Stimulated activated memory B cell treated with anti-CD40 and anti-IgM and Interleukin-4, amounts not matched to agents 10 μg/mL and 1 μg/mL and 100 μg/mL, for 72 hours (primary cell): ENCODE measurements at regions not wholly inside any gene's neighbourhood (a gene's known extent, or its start where the extent isn't known, plus 50 kb on each side); places are given as distances from the start of the nearest gene placed in this dataset.
"Not testable (repeated sequence)": the region's sequence is repeated elsewhere in the genome, so short reads cannot be mapped to it uniquely, and the experiment has no call there.

Source experiments
- ATAC-seq: fragments of 150-1000 bp; cut with Tn5 transposase; 2 replicates; pipeline ENCODE4 v1.10.0; 2021
- H3K27ac Mint-ChIP-seq: one replicate; pipeline ENCODE4 v1.8.0; 2022; ENCODE audit warnings: mild to moderate bottlenecking, mixed read lengths
- H3K27me3 Mint-ChIP-seq: one replicate; pipeline ENCODE4 v1.8.0; 2022; ENCODE audit warnings: mixed read lengths
- H3K36me3 Mint-ChIP-seq: one replicate; pipeline ENCODE4 v1.8.0; 2022; ENCODE audit warnings: mixed read lengths
- H3K4me1 Mint-ChIP-seq: one replicate; pipeline ENCODE4 v1.8.0; 2022; ENCODE audit warnings: mixed read lengths
- H3K4me3 Mint-ChIP-seq: one replicate; pipeline ENCODE4 v1.8.0; 2022; ENCODE audit warnings: mild to moderate bottlenecking, moderate library complexity, mixed read lengths
- H3K9me3 Mint-ChIP-seq: one replicate; pipeline ENCODE4 v1.8.0; 2022; ENCODE audit warnings: mixed read lengths

DNA sequence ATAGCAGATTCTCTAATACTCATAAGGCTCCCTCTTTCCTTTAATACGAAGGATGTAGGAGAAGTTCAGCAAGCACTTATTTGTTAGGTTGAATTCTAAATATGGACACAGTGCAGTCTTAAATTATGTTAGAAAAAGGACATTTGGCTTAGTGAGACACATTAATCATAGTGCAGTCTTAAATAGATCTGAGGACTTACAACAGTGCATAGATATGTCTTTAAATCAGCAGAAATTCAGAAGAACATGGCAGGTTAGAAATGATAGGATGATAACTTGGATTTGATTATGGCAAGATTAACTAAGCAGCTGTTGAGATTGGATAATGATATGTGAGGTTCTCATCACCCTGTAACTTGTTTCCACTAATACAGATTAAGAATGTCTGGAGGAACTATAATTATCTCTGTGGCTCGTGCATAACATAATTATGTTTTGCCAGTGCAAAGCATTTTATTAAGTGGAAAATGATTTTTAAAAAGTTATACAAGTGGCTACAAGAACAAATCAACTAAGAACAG lies 485.9 kb downstream of the USP25 start:
- Mint-ChIP-seq H3K36me3 (no peaks in the 10 kb centered on the region), H3K9me3 (no peaks in the 10 kb centered on the region), H3K27me3 (no peaks in the 10 kb centered on the region), H3K4me1 (no peaks in the 10 kb centered on the region), H3K27ac (no peak overlapping the region), H3K4me3 (no peak overlapping the region)
- ATAC-seq: no peak

DNA sequence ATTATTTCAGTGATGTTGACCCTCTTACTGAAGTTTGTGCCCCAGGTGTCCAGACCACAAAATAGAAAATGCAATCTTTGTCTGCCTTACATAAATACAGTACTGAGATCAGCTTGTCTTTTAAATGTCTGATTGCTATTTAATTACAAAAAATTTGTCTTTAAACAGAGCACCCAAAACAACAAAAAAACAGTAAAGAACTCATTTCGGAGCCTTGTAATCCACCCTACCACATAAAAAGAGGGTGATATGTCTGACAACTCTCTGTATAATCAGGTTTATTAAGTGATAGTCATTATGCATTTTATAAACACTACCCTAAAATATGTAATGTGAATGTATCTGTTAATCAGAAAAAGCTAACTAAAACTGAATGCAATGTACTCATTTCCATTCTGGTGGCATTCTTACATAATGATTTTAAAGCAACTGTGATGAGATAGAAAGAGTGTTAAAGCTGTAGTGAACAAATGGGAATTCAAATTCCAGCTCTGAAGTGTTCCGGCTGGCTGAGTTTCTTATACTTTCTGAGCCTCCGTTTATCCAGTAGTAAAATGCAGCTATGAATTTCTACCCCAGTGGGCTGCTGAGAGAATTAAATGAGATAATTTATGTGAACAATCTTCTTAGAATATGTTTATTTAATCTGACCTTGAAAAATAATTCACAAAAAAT lies 486.6 kb downstream of the USP25 start:
- no peak overlapping the region for H3K27ac Mint-ChIP-seq
- H3K9me3 Mint-ChIP-seq: no peaks in the 10 kb centered on the region
- H3K36me3 Mint-ChIP-seq: no peaks in the 10 kb centered on the region
- no peak overlapping the region for H3K4me3 Mint-ChIP-seq
- ATAC-seq: no peak
- H3K27me3 Mint-ChIP-seq: no peaks in the 10 kb centered on the region
- no peaks in the 10 kb centered on the region for H3K4me1 Mint-ChIP-seq

GRCh38 chr21:16218682-16219343 lies 489.0 kb downstream of the USP25 start:
- Mint-ChIP-seq H3K27ac (no peak overlapping the region), H3K27me3 (no peaks in the 10 kb centered on the region), H3K9me3 (no peaks in the 10 kb centered on the region), H3K4me1 (no peaks in the 10 kb centered on the region), H3K36me3 (no peaks in the 10 kb centered on the region), H3K4me3 (no peak overlapping the region)
- no peak for ATAC-seq

- peaks cover 10% of the 10 kb centered on the region for H3K9me3 Mint-ChIP-seq
- H3K4me3 Mint-ChIP-seq, H3K27ac Mint-ChIP-seq, H3K36me3 Mint-ChIP-seq, ATAC-seq, H3K4me1 Mint-ChIP-seq, H3K27me3 Mint-ChIP-seq: not testable (repeated sequence)
Measured at GRCh38 chr21:16224756-16225155, 495.0 kb downstream of the USP25 start.

GRCh38 chr21:16239659-16240265 lies 510.0 kb downstream of the USP25 start:
- Mint-ChIP-seq H3K36me3 (no peaks in the 10 kb centered on the region), H3K4me3 (no peak overlapping the region), H3K9me3 (peaks cover 4% of the 10 kb centered on the region), H3K27ac (no peak overlapping the region), H3K27me3 (no peaks in the 10 kb centered on the region), H3K4me1 (no peaks in the 10 kb centered on the region)
- no peak for ATAC-seq

GRCh38 chr21:16241016-16241415 lies 511.2 kb downstream of the USP25 start:
- no peak overlapping the region for H3K27ac Mint-ChIP-seq
- no peak overlapping the region for H3K4me3 Mint-ChIP-seq
- H3K4me1 Mint-ChIP-seq: no peaks in the 10 kb centered on the region
- no peaks in the 10 kb centered on the region for H3K27me3 Mint-ChIP-seq
- H3K36me3 Mint-ChIP-seq: no peaks in the 10 kb centered on the region
- ATAC-seq: no peak
- H3K9me3 Mint-ChIP-seq: no peaks in the 10 kb centered on the region

GRCh38 chr21:16241479-16241963 lies 511.7 kb downstream of the USP25 start:
- Mint-ChIP-seq H3K36me3 (no peaks in the 10 kb centered on the region), H3K27ac (no peak overlapping the region), H3K4me1 (no peaks in the 10 kb centered on the region), H3K4me3 (no peak overlapping the region), H3K9me3 (no peaks in the 10 kb centered on the region), H3K27me3 (no peaks in the 10 kb centered on the region)
- ATAC-seq: no peak

GRCh38 chr21:16243396-16243795 lies 513.6 kb downstream of the USP25 start:
- no peaks in the 10 kb centered on the region for H3K27me3 Mint-ChIP-seq
- no peak for ATAC-seq
- H3K4me3 Mint-ChIP-seq: no peak overlapping the region
- H3K36me3 Mint-ChIP-seq: no peaks in the 10 kb centered on the region
- H3K27ac Mint-ChIP-seq: no peak overlapping the region
- no peaks in the 10 kb centered on the region for H3K9me3 Mint-ChIP-seq
- H3K4me1 Mint-ChIP-seq: no peaks in the 10 kb centered on the region

DNA sequence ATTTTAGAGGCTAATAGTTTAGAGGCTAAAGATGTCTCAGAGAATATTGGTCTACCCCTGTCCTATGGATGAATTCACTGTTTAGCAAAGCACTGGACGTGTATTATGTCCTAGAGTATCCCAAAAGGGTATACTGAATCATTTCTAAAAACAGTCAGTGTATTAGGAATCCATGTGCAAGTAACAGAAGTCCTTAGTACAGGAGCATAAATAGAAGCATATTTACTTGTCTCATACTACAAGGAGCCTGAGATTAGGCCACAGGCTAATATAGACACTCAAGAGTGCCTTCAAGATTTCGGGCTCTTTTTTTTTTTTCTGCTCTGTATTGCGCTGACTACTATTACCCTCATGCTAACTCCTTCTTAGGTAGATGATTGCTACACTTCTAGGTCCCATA lies 518.9 kb downstream of the USP25 start:
- H3K27me3 Mint-ChIP-seq: no peaks in the 10 kb centered on the region
- no peaks in the 10 kb centered on the region for H3K9me3 Mint-ChIP-seq
- no peak overlapping the region for H3K27ac Mint-ChIP-seq
- no peak overlapping the region for H3K4me3 Mint-ChIP-seq
- H3K36me3 Mint-ChIP-seq: no peaks in the 10 kb centered on the region
- no peaks in the 10 kb centered on the region for H3K4me1 Mint-ChIP-seq
- ATAC-seq: no peak

- Mint-ChIP-seq H3K4me3 (no peak overlapping the region), H3K36me3 (no peaks in the 10 kb centered on the region), H3K9me3 (no peaks in the 10 kb centered on the region), H3K27me3 (no peaks in the 10 kb centered on the region), H3K4me1 (no peaks in the 10 kb centered on the region), H3K27ac (no peak overlapping the region)
- ATAC-seq: no peak
Measured at GRCh38 chr21:16250273-16250672, 520.5 kb downstream of the USP25 start.

DNA sequence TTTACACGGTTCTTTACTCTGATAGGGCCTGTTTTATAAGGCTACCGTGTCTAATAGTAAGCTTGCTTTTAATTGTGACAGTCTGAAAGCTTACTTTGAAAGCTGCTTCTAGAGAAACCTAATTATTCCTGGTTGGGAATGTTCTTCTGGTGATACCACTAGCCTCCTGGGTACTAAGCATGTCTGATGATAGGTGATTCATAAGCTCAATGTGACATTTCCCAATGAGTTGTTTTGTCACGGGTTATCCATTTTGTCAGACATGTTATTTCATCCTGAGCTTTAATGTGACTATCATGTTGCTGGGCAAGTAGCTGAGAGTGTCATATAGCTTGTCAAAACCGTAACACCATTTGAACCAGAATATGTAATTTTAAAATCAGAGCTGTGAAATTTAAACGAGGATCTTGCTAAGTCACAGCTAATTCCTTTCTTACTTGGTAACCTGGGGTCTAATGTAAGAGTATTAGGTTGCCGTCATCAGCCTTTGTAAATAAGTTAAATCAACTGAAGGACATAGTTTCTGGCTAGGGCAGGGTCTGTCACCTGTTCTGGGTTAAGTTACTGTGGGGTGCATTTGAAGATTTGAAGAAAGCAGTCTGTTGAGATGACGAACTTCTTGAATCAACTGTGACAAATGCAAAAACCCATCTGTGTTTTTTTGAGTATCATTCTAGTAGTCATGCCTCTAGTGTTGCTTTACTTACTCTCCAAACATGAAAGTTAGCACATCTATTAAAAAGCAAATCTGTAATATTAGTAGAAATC lies 529.2 kb downstream of the USP25 start:
- H3K4me1 Mint-ChIP-seq: no peaks in the 10 kb centered on the region
- no peak overlapping the region for H3K4me3 Mint-ChIP-seq
- H3K27ac Mint-ChIP-seq: no peak overlapping the region
- H3K27me3 Mint-ChIP-seq: no peaks in the 10 kb centered on the region
- ATAC-seq: no peak
- no peaks in the 10 kb centered on the region for H3K9me3 Mint-ChIP-seq
- no peaks in the 10 kb centered on the region for H3K36me3 Mint-ChIP-seq

DNA sequence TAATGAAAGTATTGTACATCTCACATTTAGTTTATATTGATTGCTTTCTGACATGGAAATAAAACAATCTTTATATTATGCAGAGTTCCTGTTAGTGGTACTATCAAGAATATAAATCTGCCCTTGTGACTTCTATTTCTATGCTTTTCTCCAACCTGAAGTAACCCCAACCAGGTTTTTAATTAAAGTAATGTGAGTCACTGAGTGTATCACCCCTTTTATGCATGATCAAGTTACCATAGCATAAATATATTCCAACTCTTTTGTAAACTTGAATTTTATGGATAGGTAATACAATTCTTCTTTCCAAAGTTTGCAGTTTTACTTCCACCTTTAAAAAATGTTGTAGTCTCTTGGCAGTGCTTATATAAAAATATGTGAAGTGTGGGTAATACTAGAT lies 532.3 kb downstream of the USP25 start:
- H3K27ac Mint-ChIP-seq: no peak overlapping the region
- no peak for ATAC-seq
- H3K4me3 Mint-ChIP-seq: no peak overlapping the region
- no peaks in the 10 kb centered on the region for H3K9me3 Mint-ChIP-seq
- no peaks in the 10 kb centered on the region for H3K4me1 Mint-ChIP-seq
- no peaks in the 10 kb centered on the region for H3K27me3 Mint-ChIP-seq
- no peaks in the 10 kb centered on the region for H3K36me3 Mint-ChIP-seq

- Mint-ChIP-seq H3K27ac (no peak overlapping the region), H3K36me3 (no peaks in the 10 kb centered on the region), H3K9me3 (no peaks in the 10 kb centered on the region), H3K4me3 (no peak overlapping the region), H3K27me3 (no peaks in the 10 kb centered on the region), H3K4me1 (no peaks in the 10 kb centered on the region)
- no peak for ATAC-seq
Measured at GRCh38 chr21:16264319-16264718, 534.5 kb downstream of the USP25 start.

DNA sequence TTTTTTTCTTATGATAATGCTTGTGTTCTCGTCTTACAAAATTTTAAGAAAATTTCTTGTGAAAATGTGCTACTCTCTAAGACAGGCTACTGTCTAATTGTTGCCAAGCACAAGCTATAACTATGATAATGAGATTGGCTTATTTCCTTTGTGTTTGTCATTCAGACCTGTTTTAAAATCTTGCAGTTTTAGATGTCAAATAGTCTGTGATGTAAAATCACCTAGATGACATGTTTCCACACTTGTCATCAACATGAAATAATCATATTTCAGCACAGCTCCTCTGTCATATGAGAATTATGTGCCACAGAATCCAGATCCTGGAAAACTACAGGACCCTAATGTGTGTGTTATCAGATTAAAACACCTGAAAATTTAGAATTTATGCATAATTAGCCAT lies 539.7 kb downstream of the USP25 start:
- no peak overlapping the region for H3K4me3 Mint-ChIP-seq
- no peak overlapping the region for H3K27ac Mint-ChIP-seq
- no peaks in the 10 kb centered on the region for H3K4me1 Mint-ChIP-seq
- H3K27me3 Mint-ChIP-seq: no peaks in the 10 kb centered on the region
- H3K36me3 Mint-ChIP-seq: no peaks in the 10 kb centered on the region
- no peaks in the 10 kb centered on the region for H3K9me3 Mint-ChIP-seq
- no peak for ATAC-seq
